ENCODE measurements at regions not wholly inside any gene's neighbourhood (a gene's known extent, or its start where the extent isn't known, plus 50 kb on each side); places are given as distances from the start of the nearest gene placed in this dataset.

DNA sequence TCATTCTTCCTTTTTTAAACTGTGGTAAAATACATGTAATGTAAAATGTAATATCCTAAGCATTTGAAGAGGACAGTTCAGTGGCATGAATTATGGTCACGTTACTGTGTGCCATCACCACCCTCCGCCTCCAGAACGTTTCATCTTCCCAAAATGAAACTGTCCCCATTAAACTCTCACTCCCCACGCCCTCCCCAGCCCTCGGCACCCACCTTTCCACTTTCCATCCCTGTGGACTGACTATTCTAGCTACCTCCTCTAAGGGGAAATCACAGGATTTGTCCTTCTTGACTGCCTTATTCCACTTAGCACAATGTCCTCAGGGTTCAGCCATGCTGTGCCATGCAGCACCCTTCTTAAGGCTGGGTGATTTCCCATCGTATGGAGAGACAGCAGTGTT lies 1509.5 kb downstream of the BRD1 start:
- H3K4me3 ChIP-seq (ENCODE audit: insufficient read depth, low read depth, low read length), result no peak overlapping the region
- WGBS, 2 experiments (ENCODE audit: extremely low coverage in 2 of 2, insufficient read length in 1 of 2), result 20% methylated on average over 2 of the region's 6 CpGs; no CpG with 5 or more reads in 1 of the 2 experiments
- H4K8ac ChIP-seq (ENCODE audit: low read depth in 2 of 2, low read length in 2 of 2), result no peak overlapping the region
- no peak overlapping the region for H3K23ac ChIP-seq (ENCODE audit: low read depth, low read length)
- ATAC-seq (ENCODE audit: low read depth) (no peak), DNase-seq (no peak)
- no peak overlapping the region for H4K5ac ChIP-seq (ENCODE audit: low read depth, low read length)
- no peak overlapping the region for H2BK5ac ChIP-seq (ENCODE audit: low read depth, low read length, poor library complexity, severe bottlenecking)
- no TSS peak for BruUV-seq (replicated peaks)
- H3K79me1 ChIP-seq (ENCODE audit: low read depth in 1 of 2, low read length in 2 of 2), result no peaks in the 10 kb centered on the region
- no peaks in the 10 kb centered on the region for H4K20me1 ChIP-seq (ENCODE audit: insufficient read depth, low read length)
- TF ChIP-seq POLR2A (IDR thresholded peaks at IDR 0.05; ENCODE audit: low read depth, low read length) (no peak), RCOR1 (IDR thresholded peaks at IDR 0.05; ENCODE audit: insufficient replicate concordance, low read length) (no peak), MAZ (IDR thresholded peaks at IDR 0.05; ENCODE audit: borderline replicate concordance, low read depth, low read length) (no peak), SMC3 (IDR thresholded peaks at IDR 0.05; ENCODE audit: low read depth, low read length) (no peak), RFX5 (IDR thresholded peaks at IDR 0.05; ENCODE audit: low read depth, low read length) (no peak), FOS (IDR thresholded peaks at IDR 0.05; ENCODE audit: low read depth, low read length) (no peak), NFE2L2 (IDR thresholded peaks at IDR 0.05; ENCODE audit: low read depth, low read length) (no peak), RAD21 (IDR thresholded peaks at IDR 0.05; ENCODE audit: low read length) (no peak), CEBPB (IDR thresholded peaks at IDR 0.05; ENCODE audit: low read depth, low read length) (no peak), CHD1 (IDR thresholded peaks at IDR 0.05; ENCODE audit: low read depth, low read length) (no peak)
- TF ChIP-seq, protein P1, sequence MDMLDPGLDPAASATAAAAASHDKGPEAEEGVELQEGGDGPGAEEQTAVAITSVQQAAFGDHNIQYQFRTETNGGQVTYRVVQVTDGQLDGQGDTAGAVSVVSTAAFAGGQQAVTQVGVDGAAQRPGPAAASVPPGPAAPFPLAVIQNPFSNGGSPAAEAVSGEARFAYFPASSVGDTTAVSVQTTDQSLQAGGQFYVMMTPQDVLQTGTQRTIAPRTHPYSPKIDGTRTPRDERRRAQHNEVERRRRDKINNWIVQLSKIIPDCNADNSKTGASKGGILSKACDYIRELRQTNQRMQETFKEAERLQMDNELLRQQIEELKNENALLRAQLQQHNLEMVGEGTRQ (IDR thresholded peaks at IDR 0.05; ENCODE audit: low read depth, low read length), result no peak
- TF ChIP-seq, protein P2, sequence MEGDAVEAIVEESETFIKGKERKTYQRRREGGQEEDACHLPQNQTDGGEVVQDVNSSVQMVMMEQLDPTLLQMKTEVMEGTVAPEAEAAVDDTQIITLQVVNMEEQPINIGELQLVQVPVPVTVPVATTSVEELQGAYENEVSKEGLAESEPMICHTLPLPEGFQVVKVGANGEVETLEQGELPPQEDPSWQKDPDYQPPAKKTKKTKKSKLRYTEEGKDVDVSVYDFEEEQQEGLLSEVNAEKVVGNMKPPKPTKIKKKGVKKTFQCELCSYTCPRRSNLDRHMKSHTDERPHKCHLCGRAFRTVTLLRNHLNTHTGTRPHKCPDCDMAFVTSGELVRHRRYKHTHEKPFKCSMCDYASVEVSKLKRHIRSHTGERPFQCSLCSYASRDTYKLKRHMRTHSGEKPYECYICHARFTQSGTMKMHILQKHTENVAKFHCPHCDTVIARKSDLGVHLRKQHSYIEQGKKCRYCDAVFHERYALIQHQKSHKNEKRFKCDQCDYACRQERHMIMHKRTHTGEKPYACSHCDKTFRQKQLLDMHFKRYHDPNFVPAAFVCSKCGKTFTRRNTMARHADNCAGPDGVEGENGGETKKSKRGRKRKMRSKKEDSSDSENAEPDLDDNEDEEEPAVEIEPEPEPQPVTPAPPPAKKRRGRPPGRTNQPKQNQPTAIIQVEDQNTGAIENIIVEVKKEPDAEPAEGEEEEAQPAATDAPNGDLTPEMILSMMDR (conservative IDR thresholded peaks at IDR 0.05; ENCODE audit: low read depth, low read length), result no peak
- H3K4ac ChIP-seq (ENCODE audit: low read depth, low read length), result no peak overlapping the region
- ChIA-PET CTCF (no interaction called here), POLR2A (ENCODE audit: unreplicated experiment) (no interaction called here)
- intact Hi-C loops (cut with micrococcal nuclease), result no loop called here
- no peak overlapping the region for H3K9ac ChIP-seq (ENCODE audit: low read depth, low read length)
- no peak overlapping the region for H2BK20ac ChIP-seq (ENCODE audit: low read depth, low read length)
- no peaks in the 10 kb centered on the region for H3K9me1 ChIP-seq (ENCODE audit: insufficient read depth, low read length)
- no peaks in the 10 kb centered on the region for H3K27me3 ChIP-seq (ENCODE audit: control insufficient read depth, insufficient read depth, low read length)
- H2AK5ac ChIP-seq (ENCODE audit: low read depth, low read length), result no peak overlapping the region
- no peak overlapping the region for H3K27ac ChIP-seq (ENCODE audit: insufficient read depth, low read length)
- H4K91ac ChIP-seq (ENCODE audit: insufficient read depth, low read depth, low read length), result no peak overlapping the region
- no peak overlapping the region for H2BK120ac ChIP-seq (ENCODE audit: low read depth, low read length)
- in situ Hi-C loops (cut with MboI; ENCODE audit: low sequenced_read_pairs), result no loop called here
- H2BK15ac ChIP-seq (ENCODE audit: low read depth, low read length), result no peak overlapping the region
- no peaks in the 10 kb centered on the region for H3K4me1 ChIP-seq (ENCODE audit: control insufficient read depth, insufficient read depth, low read length)
- H3K14ac ChIP-seq (replicated peaks; ENCODE audit: low read depth, low read length), result no peak overlapping the region
- H3K18ac ChIP-seq (ENCODE audit: low read depth, low read length), result no peak overlapping the region
- dilution Hi-C loops (cut with HindIII; ENCODE audit: low sequenced_read_pairs, unreplicated experiment), result no loop called here
- H3K56ac ChIP-seq (ENCODE audit: extremely low read depth, insufficient read depth, low read length), result no peak overlapping the region
- H2AK9ac ChIP-seq (replicated peaks; ENCODE audit: low read depth, low read length, poor library complexity), result no peak overlapping the region
- H3K9me3 ChIP-seq (ENCODE audit: control insufficient read depth, insufficient read depth, low read length), result peaks cover 48% of the 10 kb centered on the region
- no peak overlapping the region for H3K4me2 ChIP-seq (ENCODE audit: low read depth, low read length)
- no peaks in the 10 kb centered on the region for H3K36me3 ChIP-seq (ENCODE audit: control insufficient read depth, insufficient read depth, low read length)
- H2AFZ ChIP-seq (replicated peaks; ENCODE audit: low read length, poor library complexity), result no peak overlapping the region

All from IMR-90 (cell line).